ENCODE measurements at regions not wholly inside any gene's neighbourhood (a gene's known extent, or its start where the extent isn't known, plus 50 kb on each side); places are given as distances from the start of the nearest gene placed in this dataset.
A peak's percentile ranks its signal among the peaks of the same experiment; 100 is the strongest.

DNA sequence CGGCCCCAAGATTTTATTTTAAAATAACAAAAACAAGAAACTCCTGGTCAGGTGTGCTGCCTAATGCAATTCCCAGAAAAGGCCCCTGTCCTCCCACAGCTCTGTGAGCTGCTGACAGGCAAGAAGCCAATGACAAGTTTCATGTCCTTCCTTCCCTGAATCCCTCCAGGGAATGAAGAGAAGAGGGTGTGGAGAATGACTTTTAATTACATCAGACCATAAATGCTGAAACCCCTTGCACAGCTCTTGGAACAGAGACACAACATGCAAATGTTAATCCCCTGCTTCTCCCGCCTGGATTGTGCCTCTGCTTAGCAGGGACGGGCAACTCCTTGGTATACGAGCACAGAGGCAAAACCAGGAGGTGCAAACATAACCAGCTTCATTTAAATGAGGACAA is 228.1 kb upstream of the CAMK1G start:
- no peak for FAIRE-seq
- Histone ChIP-seq H3K36me3 (no peaks in the 10 kb centered on the region), H3K4me1 (no peaks in the 10 kb centered on the region), H3K27me3 (no peaks in the 10 kb centered on the region), H3K4me3 (no peak overlapping the region), H3K9me3 (no peaks in the 10 kb centered on the region), H3K27ac (no peak overlapping the region)
- WGBS, 2 donors: 81 to 90% methylated on average over 4 of the region's 4 CpGs
- intact Hi-C loops (cut with DNase I): no loop called here
- TF ChIP-seq, protein P1, sequence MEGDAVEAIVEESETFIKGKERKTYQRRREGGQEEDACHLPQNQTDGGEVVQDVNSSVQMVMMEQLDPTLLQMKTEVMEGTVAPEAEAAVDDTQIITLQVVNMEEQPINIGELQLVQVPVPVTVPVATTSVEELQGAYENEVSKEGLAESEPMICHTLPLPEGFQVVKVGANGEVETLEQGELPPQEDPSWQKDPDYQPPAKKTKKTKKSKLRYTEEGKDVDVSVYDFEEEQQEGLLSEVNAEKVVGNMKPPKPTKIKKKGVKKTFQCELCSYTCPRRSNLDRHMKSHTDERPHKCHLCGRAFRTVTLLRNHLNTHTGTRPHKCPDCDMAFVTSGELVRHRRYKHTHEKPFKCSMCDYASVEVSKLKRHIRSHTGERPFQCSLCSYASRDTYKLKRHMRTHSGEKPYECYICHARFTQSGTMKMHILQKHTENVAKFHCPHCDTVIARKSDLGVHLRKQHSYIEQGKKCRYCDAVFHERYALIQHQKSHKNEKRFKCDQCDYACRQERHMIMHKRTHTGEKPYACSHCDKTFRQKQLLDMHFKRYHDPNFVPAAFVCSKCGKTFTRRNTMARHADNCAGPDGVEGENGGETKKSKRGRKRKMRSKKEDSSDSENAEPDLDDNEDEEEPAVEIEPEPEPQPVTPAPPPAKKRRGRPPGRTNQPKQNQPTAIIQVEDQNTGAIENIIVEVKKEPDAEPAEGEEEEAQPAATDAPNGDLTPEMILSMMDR (IDR thresholded peaks at IDR 0.05): no peak
- DNase-seq: no peak
- no peak for ATAC-seq

DNA sequence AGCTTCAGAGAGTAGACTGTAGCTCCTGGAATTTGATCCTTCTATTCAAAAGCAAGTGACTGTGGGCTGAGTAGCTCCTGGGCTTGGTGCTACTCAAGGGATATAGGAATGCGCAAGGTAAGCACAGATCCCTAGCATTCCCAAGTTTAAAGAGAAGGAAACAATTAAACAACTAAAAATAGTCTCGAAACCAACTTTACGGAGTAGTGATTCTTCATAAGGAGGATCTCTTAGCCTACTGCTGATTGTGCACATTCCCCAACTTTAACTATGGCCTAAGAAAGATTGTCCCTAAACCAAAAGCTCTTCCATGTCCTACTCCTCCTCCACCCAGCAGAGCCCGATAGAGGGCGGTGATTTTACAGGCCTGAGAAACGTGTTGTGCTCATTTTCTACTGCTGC is 226.5 kb upstream of the CAMK1G start:
- Histone ChIP-seq H3K27me3 (no peaks in the 10 kb centered on the region), H3K27ac (no peak overlapping the region), H3K4me1 (no peaks in the 10 kb centered on the region), H3K9me3 (no peaks in the 10 kb centered on the region), H3K36me3 (no peaks in the 10 kb centered on the region), H3K4me3 (no peak overlapping the region)
- ATAC-seq (no peak), FAIRE-seq (no peak), DNase-seq (no peak)
- WGBS, 2 donors: 88 to 89% methylated on average over 6 of the region's 6 CpGs
- intact Hi-C loops (cut with DNase I): no loop called here
- TF ChIP-seq, protein P1 (IDR thresholded peaks at IDR 0.05): no peak

DNA sequence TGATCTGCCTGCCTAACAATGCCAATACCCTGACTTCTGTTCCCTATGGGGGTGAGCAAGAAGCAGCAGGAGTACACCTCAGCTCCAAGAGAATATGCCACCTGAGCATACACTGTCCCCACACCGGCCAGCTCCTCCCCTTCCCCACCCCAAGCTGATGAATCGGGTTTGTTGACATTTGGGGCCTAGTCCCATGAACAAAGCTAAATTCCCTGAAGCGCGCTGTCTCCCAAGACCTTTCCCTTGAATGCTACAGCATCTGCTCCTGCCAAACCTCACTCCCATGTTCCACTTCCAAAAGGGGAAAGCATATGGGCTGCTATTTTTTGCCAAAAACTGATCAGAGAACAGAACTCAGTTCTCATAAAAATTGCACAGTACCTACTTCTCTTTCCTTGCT is 220.4 kb upstream of the CAMK1G start:
- DNase-seq: no peak
- H3K27ac ChIP-seq: no peak overlapping the region

DNA sequence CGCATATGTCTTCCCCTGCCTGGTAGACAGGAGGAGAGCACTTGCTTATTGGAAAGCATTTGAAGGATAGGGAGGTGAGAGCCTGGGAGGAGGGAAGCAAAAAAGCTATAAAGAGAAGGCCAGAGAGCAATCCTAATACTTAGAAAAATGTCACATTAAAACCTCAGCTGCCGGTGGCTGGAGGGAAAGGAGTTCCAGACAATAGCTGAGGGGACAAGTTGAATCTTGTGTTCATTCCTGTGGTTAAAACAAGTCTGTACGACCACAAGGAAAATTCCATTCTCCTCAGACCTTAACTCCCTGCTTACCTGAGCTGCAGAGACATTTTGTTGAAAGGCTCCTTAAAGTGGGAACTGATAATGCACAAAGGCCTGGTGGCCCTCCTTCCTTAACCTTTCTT is 218.8 kb upstream of the CAMK1G start:
- no peaks in the 10 kb centered on the region for H3K4me1 ChIP-seq
- H3K27ac ChIP-seq: no peak overlapping the region
- H3K36me3 ChIP-seq: no peaks in the 10 kb centered on the region
- no peaks in the 10 kb centered on the region for H3K9me3 ChIP-seq
- ATAC-seq (no peak), FAIRE-seq (no peak), DNase-seq (no peak)
- intact Hi-C loops (cut with DNase I): no loop called here
- no peaks in the 10 kb centered on the region for H3K27me3 ChIP-seq
- H3K4me3 ChIP-seq: no peak overlapping the region
- TF ChIP-seq, protein P1 (IDR thresholded peaks at IDR 0.05): no peak
- WGBS, 2 donors: 77 to 84% methylated on average over 3 of the region's 3 CpGs

More for the DNA sequence above, 220.4 kb upstream of the CAMK1G start:
- TF ChIP-seq, protein P1 (IDR thresholded peaks at IDR 0.05): no peak
- H3K4me1 ChIP-seq: no peaks in the 10 kb centered on the region
- no peaks in the 10 kb centered on the region for H3K27me3 ChIP-seq
- no peak overlapping the region for H3K4me3 ChIP-seq
- H3K9me3 ChIP-seq: no peaks in the 10 kb centered on the region
- intact Hi-C loops (cut with DNase I): no loop called here
- WGBS, 2 donors: 52 to 56% methylated on average over 4 of the region's 4 CpGs
- H3K36me3 ChIP-seq: no peaks in the 10 kb centered on the region
- FAIRE-seq (no peak), ATAC-seq (peak in 3 of 4 donors; percentile 16 to 49 (median 38))

DNA sequence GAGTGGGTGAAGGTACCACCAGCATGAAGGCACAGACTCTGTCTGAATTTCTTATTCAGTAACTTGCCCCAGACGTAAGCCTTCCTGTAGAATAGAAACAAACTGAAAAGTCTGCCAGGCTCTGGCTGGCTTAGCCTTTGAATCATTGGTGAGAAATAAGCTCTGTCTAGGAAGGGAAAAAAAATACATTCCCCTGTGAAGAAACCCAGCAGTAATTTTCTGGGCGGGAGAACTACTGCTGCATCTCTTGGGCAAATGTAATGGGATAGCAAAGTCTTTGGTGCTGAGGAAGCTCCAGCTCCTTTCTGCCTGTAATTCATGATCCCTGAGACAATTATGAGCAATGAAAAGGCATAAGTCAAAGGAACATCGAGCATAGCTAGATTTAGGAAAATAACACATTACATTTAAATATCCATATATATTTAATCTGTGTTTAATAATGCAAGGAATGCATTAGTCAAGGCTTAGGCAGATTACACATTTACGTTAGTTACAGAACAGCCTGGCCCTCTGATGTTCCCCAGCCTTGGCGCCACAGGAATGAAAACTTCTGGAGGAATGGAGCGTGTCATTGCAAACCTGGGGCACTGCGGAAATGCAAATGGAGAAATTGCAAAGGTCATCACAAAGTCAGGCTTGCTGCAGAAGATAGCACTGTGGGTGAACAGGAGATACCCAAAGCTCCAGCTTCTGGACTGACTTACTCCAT is 216.3 kb upstream of the CAMK1G start:
- ATAC-seq (no peak), DNase-seq (no peak), FAIRE-seq (no peak)
- no peaks in the 10 kb centered on the region for H3K36me3 ChIP-seq
- H3K27ac ChIP-seq: no peak overlapping the region
- no peaks in the 10 kb centered on the region for H3K27me3 ChIP-seq
- no peak overlapping the region for H3K4me3 ChIP-seq
- WGBS, 2 donors: 74 to 83% methylated on average over 7 of the region's 7 CpGs
- TF ChIP-seq, protein P1 (IDR thresholded peaks at IDR 0.05): no peak
- intact Hi-C loops (cut with DNase I): no loop called here
- H3K9me3 ChIP-seq: no peaks in the 10 kb centered on the region
- H3K4me1 ChIP-seq: no peaks in the 10 kb centered on the region
